Activated gamma-delta T cell treated with Interleukin-2 at 50 U/mL for 16 hours (primary cell): ENCODE measurements at regions not wholly inside any gene's neighbourhood (a gene's known extent, or its start where the extent isn't known, plus 50 kb on each side); places are given as distances from the start of the nearest gene placed in this dataset.
"Not testable (repeated sequence)": the region's sequence is repeated elsewhere in the genome, so short reads cannot be mapped to it uniquely, and the experiment has no call there.

Experiments
- DNase-seq: peaks from one replicate; pipeline ENCODE4 v3.0.0-alpha.2; 2020

GRCh38 chr12:25424211-25424731, 128.8 kb downstream of the LMNTD1 start:
- no peak for DNase-seq

- DNase-seq = no peak
Observed at GRCh38 chr12:25423355-25424050, 129.6 kb downstream of the LMNTD1 start.

- DNase-seq = no peak
Observed at GRCh38 chr12:25422241-25422640, 130.8 kb downstream of the LMNTD1 start.

GRCh38 chr12:25421651-25422167, 131.4 kb downstream of the LMNTD1 start:
- DNase-seq = no peak

- DNase-seq = no peak
Observed at GRCh38 chr12:25420116-25420515, 133.0 kb downstream of the LMNTD1 start.

GRCh38 chr12:25419595-25419994, 133.5 kb downstream of the LMNTD1 start:
- no peak for DNase-seq

- no peak for DNase-seq
Observed at GRCh38 chr12:25417071-25417470, 136.0 kb downstream of the LMNTD1 start.

GRCh38 chr12:25416516-25416915, 136.6 kb downstream of the LMNTD1 start:
- no peak for DNase-seq

- DNase-seq = no peak
Observed at GRCh38 chr12:25415004-25415403, 138.1 kb downstream of the LMNTD1 start.

GRCh38 chr12:25412735-25413134, 140.3 kb downstream of the LMNTD1 start:
- DNase-seq = no peak

GRCh38 chr12:25404955-25405354, 148.1 kb downstream of the LMNTD1 start:
- no peak for DNase-seq

- DNase-seq = no peak
Observed at GRCh38 chr12:25401547-25402345, 151.0 kb upstream of the KRAS start.

- DNase-seq = no peak
Observed at GRCh38 chr12:25397001-25397400, 146.3 kb upstream of the KRAS start.

GRCh38 chr12:25395227-25395626, 144.5 kb upstream of the KRAS start:
- no peak for DNase-seq

GRCh38 chr12:25394775-25395174, 144.0 kb upstream of the KRAS start:
- not testable (repeated sequence) for DNase-seq

GRCh38 chr12:25394025-25394424, 143.3 kb upstream of the KRAS start:
- no peak for DNase-seq

GRCh38 chr12:25391346-25391745, 140.6 kb upstream of the KRAS start:
- not testable (repeated sequence) for DNase-seq

GRCh38 chr12:25388183-25388582, 137.5 kb upstream of the KRAS start:
- no peak for DNase-seq

GRCh38 chr12:25387732-25388050, 137.0 kb upstream of the KRAS start:
- DNase-seq = no peak

GRCh38 chr12:25386831-25387731, 136.4 kb upstream of the KRAS start:
- peak; percentile 79 for DNase-seq

GRCh38 chr12:25384893-25385248, 134.1 kb upstream of the KRAS start:
- no peak for DNase-seq

GRCh38 chr12:25384038-25384892, 133.5 kb upstream of the KRAS start:
- no peak for DNase-seq
